SK-MEL-5 (cell line): ENCODE measurements at regions not wholly inside any gene's neighbourhood (a gene's known extent, or its start where the extent isn't known, plus 50 kb on each side); places are given as distances from the start of the nearest gene placed in this dataset.
"Not testable (repeated sequence)": the region's sequence is repeated elsewhere in the genome, so short reads cannot be mapped to it uniquely, and the experiment has no call there.

Experiments
- DNase-seq: peaks from one replicate; pipeline ENCODE4 v3.0.0-alpha.2; 2016; ENCODE audit warnings: low read depth, low spot score
- in situ Hi-C: cut with HindIII; loops from 2 replicates; pipeline ENCODE4 v1.10.0; 2016; ENCODE audit warnings: low sequenced_read_pairs, high pct_unique_total_duplicates, low pct_unique_long_range_greater_than_20kb

DNA sequence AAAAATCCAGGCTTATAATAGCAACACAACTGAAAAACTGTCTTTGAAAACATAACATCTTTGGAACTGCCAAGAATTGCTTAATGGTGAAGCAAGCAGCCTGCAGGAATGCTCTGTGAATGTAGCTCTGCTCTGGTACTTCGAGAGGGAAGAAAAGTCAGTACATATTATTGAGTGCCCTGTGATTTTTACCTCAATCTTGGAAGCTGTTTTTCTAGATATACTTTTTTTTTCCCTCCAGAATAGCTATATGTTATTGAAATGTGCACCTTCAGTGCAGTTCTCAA is 508.1 kb downstream of the PCNX1 start:
- DNase-seq: no peak
- in situ Hi-C loops: no loop called here

DNA sequence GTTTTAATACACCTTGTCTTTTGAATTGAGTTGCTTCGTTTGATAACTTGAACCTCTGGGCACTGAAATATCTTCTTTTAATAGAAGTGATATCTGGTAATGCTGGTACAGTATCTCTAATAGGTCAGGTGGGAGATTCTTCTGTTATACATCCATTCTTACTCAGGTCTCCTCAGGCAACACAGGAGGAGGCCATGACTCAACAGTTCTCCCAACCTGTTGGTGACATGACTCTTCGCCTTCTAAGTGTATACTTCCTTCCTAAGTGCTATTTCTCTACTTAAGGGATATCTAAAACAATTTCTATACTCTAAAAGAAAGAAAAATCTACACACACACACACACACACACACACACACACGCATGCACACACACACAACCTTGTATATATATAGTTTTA is 509.1 kb downstream of the PCNX1 start:
- no peak for DNase-seq
- in situ Hi-C loops: no loop called here

DNA sequence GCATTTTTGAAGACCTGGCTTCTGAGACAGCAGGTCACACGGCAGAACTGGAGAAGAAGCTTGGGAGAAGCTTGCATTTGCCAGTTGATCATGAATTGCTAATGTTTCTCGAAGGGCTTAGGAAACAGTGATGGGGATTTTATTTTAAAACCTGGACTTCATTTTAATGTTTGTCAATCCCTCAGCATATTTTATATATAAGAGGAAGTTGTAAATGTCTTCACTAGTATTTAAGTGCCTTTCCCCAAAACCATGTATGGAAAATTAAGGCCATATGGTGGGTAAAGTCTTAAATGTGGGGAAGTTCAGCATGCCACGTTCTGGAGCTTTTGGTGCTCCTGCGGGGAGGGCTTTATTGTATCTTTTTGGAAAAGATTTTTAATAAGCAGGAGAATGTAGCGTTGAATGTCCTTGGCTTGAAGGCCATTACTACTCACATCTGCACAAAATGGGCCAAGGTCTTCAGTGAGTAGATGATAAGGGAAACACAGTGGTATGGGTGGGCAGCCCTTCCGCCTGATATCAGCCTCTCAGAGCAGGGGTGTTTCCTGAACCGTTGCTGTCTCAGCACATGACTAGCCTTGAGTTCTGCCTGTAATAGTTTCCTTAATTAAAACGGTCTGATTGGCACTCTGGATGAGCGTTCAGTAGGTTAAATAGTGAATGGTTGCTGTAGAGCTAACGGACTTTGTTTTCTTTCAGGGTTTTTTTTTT is 511.4 kb downstream of the PCNX1 start:
- DNase-seq: no peak
- in situ Hi-C loops: no loop called here

DNA sequence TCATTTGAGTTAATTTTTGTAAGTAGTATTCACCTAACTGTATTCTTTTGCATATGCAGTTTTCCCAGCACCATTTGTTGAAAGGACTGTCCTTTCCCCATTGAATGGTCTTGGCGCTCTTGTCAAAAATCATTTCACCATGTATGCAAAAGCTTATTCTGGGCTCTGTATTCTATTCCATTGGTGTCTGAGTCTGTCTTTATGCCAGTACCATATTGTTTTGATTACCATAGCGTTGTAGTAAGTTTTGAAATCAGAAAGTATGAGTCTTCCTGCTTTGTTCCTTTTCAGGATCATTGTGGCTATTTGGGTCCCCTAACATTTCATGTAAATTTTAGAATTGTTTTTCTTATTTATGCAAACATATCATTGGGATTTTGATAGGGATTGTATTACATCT is 508.7 kb upstream of the RGS6 start:
- DNase-seq: no peak
- in situ Hi-C loops: no loop called here

DNA sequence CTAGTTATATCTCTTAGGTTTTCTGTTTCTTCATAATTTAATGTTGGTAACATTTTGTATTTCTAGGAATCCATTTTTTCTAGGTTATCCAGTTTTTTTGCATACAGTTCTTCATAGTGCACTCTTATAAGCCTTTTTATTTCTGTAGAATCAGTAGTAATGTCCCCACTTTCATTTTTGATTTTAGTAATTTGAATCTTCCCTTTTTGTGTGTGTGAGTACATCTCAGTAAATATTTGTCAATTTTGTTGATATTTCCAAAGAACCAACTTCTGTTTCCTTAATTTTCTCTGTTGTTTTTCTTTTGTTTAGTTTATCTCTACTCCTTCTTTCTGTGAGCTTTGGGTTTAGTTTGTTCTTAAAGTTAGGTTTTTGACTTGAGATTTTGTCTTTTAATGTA is 507.3 kb upstream of the RGS6 start:
- in situ Hi-C loops: no loop called here
- no peak for DNase-seq

DNA sequence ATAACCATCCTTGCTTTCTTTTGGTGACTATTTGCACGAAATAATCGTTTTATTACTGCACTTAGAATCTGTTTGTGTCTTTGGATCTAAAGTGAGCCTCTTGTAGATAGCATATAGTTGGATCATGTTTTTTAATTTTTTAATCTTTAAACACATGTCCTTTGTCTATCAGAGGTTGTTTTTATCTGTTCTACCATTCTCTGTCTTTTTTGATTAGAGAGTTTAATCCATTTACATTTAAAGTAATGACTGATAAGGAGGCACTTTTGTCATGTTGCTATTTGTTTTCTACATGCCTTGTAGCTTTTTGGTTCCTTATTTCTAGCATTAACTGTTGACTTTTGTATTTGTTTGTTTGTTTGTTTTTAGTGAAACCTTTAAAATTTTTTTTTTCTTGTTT is 506.2 kb upstream of the RGS6 start:
- no peak for DNase-seq
- in situ Hi-C loops: no loop called here

DNA sequence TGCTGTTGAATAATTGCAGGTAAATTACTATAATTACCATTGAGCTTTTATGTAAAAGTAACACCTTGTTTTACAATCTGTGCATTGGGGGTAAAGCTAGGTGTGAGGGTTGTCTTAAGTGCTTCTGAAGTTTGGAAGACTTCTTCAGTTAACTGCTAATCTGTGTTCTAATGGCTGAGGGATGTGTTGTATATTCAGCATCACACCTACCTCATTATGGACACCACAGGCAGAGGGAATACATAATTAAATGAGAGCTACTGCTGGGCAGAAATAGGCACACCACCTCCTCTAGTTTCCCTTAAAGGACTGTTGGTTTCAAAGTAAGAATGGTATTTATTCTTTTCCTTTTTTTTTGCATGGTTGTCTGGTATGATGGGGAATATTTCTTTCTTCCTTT is 502.3 kb upstream of the RGS6 start:
- in situ Hi-C loops: no loop called here
- DNase-seq: no peak

DNA sequence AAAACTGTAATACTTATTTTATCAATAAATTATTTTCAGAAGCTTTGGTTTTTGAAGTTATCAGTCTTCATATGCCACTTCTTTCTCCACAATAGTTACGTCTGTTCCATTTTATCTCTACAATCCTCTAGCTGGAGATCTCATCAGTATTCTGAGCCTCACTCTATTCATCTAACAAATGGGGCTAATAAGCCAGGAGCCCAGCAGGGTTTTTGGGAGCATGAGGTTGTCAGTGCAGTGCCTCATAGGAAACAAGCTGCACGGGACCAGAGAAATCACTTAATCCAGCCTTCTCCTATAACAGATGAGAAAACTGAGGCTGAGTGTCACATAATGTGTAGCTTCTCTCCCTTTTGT is 501.9 kb upstream of the RGS6 start:
- no peak for DNase-seq
- in situ Hi-C loops: no loop called here

DNA sequence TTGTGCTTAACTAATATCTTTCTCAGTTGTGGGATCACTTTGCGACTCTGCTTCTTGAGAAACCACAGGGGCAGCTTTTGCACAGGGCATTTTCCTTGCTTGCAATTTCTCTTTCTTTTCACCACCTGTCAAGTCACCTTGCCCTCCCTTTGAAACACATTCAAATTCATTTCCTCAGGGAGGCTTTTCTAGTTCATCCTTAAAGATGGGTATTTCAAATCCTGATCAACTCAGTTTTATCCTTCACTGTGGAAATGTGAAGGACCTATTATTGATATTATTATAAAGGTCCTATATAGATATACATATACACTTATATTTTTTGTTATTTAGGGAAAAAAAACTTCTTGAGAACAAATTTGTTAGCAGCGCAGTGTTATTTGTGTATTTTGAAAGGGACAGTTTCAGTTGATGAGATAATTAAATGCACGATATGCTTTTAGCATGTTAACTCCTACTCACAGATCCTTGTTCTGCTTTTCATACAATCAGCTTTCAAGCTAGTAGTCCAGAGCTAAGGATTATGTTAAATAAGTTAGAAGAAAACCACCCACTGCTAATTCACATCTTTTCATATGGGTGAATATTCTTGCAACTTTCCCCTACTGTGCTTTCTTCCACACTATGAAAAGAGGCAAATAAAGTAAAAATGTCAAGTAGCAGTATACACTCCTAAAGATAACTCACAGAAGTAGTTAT is 501.4 kb upstream of the RGS6 start:
- DNase-seq: no peak
- in situ Hi-C loops: no loop called here

DNA sequence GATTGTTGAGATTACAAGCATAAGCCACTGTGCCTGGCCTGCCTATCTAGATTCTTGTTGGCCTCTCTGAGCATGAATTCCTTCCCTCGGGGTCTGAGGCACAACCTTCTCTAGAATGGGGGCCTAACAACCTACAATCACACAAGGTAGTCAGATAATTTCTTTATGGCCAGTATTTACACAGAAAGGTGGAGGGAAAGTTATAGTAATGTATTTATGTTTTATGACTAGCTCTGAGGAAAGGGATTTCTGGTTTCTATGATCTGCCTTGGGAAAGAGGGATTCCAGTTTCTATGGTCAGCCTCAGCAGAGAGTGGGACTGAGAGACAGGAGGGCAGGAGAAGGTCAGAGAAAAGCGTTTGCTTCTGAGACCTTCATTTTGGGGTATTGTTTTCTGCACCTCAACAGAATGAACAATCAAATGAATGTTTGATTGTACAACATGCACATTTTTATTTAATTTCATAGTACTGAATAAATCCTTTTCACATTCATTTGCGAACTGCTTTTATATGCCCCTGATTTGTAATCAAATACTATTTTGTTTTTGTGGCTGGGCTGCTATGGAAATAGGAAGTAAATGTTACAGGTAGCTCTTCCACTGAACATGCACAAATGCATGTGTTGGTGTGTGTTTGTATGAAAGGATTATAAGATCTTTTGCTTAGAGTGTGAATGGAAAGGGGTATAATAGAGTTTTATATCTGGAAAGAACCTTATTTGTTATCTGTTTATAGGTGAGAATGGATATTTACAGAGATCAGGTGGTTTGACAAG is 499.7 kb upstream of the RGS6 start:
- no peak for DNase-seq
- in situ Hi-C loops: no loop called here

DNA sequence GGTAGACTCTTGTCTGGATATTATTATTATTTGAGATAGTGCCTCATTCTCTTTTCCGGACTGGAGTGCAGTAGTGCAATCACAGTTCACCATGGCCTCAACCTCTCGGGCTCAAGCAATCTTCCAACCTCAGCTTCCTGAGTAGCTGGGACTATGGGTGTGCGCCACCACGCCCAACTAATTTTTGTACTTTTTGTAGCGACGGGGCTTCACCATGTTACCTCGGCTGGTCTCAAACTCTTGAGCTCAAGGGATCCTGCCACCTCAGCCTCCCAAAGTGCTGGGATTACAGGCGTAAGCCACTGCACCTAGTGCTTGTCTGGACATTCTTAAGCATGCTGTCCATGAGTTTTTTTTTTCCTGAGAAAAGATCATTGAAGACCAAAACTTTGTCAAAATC is 498.9 kb upstream of the RGS6 start:
- in situ Hi-C loops: no loop called here
- no peak for DNase-seq

DNA sequence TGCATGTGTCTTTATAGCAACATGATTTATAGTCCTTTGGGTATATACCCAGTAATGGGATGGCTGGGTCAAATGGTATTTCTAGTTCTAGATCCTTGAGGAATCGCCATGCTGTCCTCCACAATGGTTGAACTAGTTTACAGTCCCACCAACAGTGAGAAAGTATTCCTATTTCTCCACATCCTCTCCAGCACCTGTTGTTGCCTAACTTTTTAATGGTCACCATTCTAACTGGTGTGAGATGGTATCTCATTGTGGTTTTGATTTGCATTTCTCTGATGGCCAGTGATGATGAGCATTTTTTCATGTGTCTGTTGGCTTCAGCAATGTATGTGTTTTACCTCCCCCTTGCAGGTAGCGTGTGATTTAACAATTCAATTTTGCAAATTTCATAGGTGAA is 496.6 kb upstream of the RGS6 start:
- in situ Hi-C loops, DNase-seq: not testable (repeated sequence)

DNA sequence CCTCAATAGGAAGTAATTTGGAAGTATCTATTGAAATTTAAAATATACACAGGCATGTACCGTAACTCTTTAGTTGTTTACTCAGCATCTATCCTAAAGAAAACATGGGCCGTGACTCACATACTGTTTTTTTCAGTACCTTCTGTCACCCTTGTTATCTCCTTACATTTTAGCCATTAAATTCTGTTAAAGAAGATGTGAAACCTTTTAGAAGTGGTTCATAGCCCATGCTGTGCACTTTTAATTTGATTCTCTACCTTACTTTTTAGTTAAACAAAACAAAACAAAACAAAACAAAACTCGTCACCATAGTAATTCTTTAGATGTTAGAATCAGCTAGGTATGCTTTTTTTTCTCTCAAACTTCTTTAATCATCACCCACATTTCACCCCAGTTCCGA is 494.4 kb upstream of the RGS6 start:
- DNase-seq: no peak
- in situ Hi-C loops: no loop called here

DNA sequence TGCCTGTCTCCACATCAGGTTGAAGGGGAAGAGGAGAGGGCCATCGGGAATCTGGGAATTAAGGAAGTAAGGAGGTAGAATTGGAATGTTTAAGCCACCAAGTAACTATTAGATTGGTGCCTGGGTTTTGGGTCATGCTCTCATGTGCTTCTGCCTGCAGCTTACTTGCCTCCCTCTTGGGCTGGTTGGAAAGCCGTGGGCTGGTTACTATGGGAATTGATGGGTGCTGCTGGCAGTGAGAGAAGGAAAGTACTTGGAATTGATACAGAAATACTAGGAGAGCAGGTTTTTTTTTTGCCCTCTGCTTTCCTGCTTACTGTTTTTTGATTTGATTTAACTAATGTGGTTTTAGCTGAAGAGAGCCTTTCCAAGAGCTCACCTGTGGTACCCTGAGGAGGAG is 493.5 kb upstream of the RGS6 start:
- in situ Hi-C loops: no loop called here
- DNase-seq: no peak

DNA sequence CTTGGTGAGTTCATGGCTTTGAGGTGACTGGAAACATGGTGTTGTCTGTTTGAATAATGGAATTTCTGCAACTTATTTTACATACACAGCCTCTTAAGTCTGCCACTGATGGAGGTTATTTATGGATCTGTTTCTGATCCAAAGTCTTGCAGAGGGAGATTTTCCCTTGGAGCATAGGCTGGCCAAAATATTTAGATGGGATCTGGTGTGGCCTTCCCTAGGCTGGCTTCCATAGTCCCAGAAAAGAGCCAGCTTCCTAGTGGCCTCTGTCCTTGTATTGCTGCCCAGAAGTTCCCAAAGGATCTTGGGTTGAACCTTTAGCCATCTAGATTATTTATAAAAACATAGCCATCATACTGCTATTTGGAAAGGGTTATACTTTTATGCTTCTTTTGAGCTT is 491.1 kb upstream of the RGS6 start:
- DNase-seq: no peak
- in situ Hi-C loops: no loop called here

DNA sequence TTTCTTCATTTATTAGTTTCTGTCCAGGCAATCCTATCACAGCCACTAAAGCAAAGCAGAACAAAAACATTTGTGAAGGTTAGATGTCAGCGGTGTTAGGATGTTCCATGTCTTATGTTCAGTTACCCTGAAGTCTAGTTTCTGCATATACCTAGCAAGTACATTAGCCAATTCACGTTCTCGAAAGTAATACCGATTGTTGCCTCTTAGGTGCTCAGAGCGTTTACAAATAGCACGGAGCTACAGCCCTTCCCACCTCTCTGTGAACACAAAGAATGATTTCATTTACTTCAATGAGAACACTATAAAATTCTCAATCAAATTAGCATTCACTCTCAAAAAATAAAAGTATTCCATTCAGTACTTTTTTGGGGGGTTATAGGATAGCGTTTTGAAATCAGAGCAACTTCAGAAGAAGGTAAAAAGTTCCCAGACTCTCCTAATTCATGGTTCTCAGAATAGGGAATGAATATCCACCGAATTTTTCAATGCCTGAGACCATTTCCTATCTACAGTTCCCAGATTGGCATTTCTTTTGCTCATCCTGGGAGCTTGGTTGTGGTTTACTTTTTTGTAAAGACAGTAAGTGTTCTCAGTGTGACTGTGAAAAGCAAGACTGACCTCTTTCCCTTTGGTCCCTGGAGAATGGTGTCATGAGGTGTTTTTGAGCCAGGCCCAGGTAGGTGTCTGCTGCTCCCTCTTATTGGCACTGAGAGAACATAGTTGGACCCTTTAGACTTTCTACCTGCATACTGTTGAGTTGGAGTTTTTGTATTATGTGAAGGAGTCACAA is 488.0 kb upstream of the RGS6 start:
- no peak for DNase-seq
- in situ Hi-C loops: no loop called here

DNA sequence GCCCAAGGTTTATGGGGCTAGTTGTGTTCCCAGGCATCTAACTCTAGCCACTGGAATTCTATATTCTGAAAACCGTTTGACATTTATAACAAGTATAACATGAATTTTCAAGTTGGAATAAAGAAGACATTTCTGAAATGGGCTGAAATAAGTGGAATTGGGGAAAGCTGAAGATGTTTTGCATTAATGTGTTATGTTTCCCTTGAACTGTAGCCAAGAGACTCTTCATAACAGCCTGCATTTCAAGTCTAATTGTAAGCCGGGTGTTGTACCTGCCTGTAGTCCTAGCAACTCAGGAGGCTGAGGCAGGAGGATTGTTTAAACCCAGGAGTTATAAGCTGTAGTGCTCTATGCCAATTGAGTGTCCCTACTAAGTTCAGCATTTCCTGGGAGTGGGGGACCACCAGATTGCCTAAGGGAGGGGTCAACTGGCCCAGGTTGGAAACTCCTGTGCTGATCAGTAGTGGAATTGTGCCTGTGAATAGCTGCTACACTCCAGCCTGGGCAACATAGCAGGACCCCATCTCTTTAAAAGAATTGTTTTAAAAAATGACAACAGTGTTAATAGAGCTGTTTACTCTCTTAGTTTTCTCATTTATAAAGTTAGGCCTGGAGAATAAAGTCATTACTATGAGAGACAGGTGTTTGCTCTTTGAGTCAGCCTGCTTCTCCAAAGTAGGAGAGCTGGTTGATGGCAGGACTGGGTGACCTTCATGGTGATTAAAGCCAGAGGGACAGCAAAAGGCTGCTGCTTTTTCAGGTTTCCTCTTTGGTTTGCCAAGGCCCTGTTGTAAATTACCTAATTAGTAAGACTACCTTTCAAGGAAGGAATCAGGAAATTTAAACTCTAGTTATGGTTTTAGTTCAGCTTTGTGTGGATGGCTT is 483.6 kb upstream of the RGS6 start:
- no peak for DNase-seq
- in situ Hi-C loops: no loop called here
